PC-3 (cell line): ENCODE measurements at regions not wholly inside any gene's neighbourhood (a gene's known extent, or its start where the extent isn't known, plus 50 kb on each side); places are given as distances from the start of the nearest gene placed in this dataset.

Experiments
- ATAC-seq: fragments of 200-7000 bp; cut with Tn5 transposase; 2 replicates; pipeline ENCODE4 v1.9.1; 2020; ENCODE audit warnings: mild to moderate bottlenecking, moderate library complexity
- BruUV-seq: library from RNA; stranded (reverse); fragments of 400-500 nt; replicated peaks from 2 replicates; lab custom pipeline; 2021; lab: Mats Ljungman, UMichigan
- CTCF ChIA-PET: fragments of 300-600 bp; sonication (Branson Sonifier 250); formaldehyde crosslinking; loops from one replicate; lab custom pipeline; 2022; ENCODE audit warnings: antibody characterized with exemption; lab: Charles Lee
- POLR2A ChIA-PET: fragments of 300-600 bp; sonication (Branson Sonifier 250); formaldehyde crosslinking; loops from one replicate; lab custom pipeline; 2022; ENCODE audit warnings: antibody characterized with exemption; ENCODE audit not compliant: unreplicated experiment; lab: Charles Lee
- DNase-seq: peaks from one replicate; pipeline ENCODE4 v3.0.0-alpha.2; 2015
- H2AFZ ChIP-seq: fragments of 300-600 bp; sonication (generic); 2 replicates; pipeline ENCODE4 v1.6.0; 2016; ENCODE audit warnings: antibody characterized with exemption, low read length
- H3F3A ChIP-seq: fragments of 300-600 bp; sonication (generic); one replicate; pipeline ENCODE4 v1.6.0; 2017; ENCODE audit warnings: antibody characterized with exemption, low read length, control low read depth, mild to moderate bottlenecking; ENCODE audit not compliant: unreplicated experiment
- H3K27ac ChIP-seq: fragments of 300-600 bp; sonication (generic); 2 replicates; pipeline ENCODE4 v1.5.1; 2016; ENCODE audit warnings: mild to moderate bottlenecking, low read length
- H3K27me3 ChIP-seq: fragments of 300-600 bp; sonication (generic); 2 replicates; pipeline ENCODE4 v1.6.1; 2016; ENCODE audit warnings: low read length, mixed read lengths
- H3K36me3 ChIP-seq: fragments of 300-600 bp; sonication (generic); 2 replicates; pipeline ENCODE4 v1.6.1; 2016; ENCODE audit warnings: low read depth, mixed run types, low read length, mixed read lengths
- H3K4me1 ChIP-seq: fragments of 300-600 bp; sonication (generic); 2 replicates; pipeline ENCODE4 v1.5.1; 2016; ENCODE audit warnings: low read length; ENCODE audit not compliant: insufficient read depth
- H3K4me2 ChIP-seq: fragments of 300-600 bp; sonication (generic); 2 replicates; pipeline ENCODE4 v1.6.0; 2016; ENCODE audit warnings: low read length
- H3K4me3 ChIP-seq: fragments of 300-600 bp; sonication (generic); 2 replicates; pipeline ENCODE4 v1.5.1; 2016; ENCODE audit warnings: mild to moderate bottlenecking, low read length, mixed read lengths
- H3K79me2 ChIP-seq: fragments of 300-600 bp; sonication (generic); 2 replicates; pipeline ENCODE4 v1.6.1; 2017; ENCODE audit warnings: low read length, mixed read lengths
- H3K9ac ChIP-seq: fragments of 300-600 bp; sonication (generic); 2 replicates; pipeline ENCODE4 v1.6.0; 2016; ENCODE audit warnings: mild to moderate bottlenecking, low read length
- H3K9me2 ChIP-seq: fragments of 300-600 bp; sonication (generic); replicated peaks from 2 replicates; pipeline ENCODE4 v1.6.1; 2016; ENCODE audit warnings: mixed run types, low read length, mixed read lengths
- H3K9me3 ChIP-seq: fragments of 300-600 bp; sonication (generic); 2 replicates; pipeline ENCODE4 v1.6.1; 2016; ENCODE audit warnings: low read length, mixed read lengths
- H4K20me1 ChIP-seq: fragments of 300-600 bp; sonication (generic); 2 replicates; pipeline ENCODE4 v1.6.1; 2016; ENCODE audit warnings: low read length, mixed read lengths
- CTCF ChIP-seq: fragments of 300-600 bp; sonication (generic); conservative IDR thresholded peaks from 2 replicates; pipeline ENCODE4 v1.5.1; 2017; ENCODE audit warnings: antibody characterized with exemption, low read depth, mild to moderate bottlenecking, low read length
- EZH2 ChIP-seq: fragments of 300-600 bp; sonication (generic); IDR thresholded peaks from one replicate; pipeline ENCODE4 v1.6.1; 2017; ENCODE audit warnings: antibody characterized with exemption, mild to moderate bottlenecking, low read length; ENCODE audit not compliant: unreplicated experiment
- EZH2phosphoT487 ChIP-seq: fragments of 300-600 bp; sonication (generic); IDR thresholded peaks from 2 replicates; pipeline ENCODE4 v1.6.1; 2018; ENCODE audit warnings: mild to moderate bottlenecking, antibody characterized with exemption, low read length, borderline replicate concordance
- intact Hi-C: fragments of 100-400 bp; cut with micrococcal nuclease; formaldehyde crosslinking; loops from 2 replicates; pipeline ENCODE4 v1.9.0; 2023

DNA sequence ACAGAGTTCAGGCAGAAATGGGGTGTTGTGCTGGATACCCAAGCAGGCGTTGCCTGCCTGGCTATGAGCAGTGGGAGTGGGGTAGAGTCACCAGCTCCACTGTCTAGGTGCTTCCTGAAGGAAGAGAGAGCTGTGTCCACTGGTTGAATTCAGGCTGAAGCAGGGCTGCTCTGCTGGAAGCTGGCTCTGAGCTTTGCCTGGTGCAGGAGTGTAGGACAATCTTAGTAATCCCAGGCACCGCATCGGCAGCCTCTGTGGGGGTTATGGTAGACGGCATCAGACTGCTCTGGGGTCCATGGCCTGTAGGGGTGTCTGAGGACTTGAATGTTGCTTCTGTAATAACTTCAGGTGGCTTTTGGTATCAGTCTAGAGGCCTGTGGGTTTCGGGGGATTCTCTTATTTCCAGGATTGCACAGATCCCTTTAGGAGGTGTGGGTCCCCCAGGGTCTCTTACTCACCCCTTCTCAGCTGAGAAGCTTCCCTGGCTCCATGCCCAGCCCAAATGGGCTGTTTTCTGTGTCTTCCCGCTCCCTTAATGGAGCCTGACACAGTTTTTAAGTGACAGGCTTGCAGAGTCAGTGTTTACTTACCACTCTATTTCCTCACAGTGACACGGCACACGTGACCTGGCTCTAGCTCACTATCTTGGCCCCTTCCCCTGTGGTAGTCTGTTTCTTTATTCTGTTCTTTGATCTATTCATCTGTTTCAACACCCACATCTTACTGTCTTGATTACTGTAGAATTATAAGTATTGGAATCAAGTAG lies 644.3 kb downstream of the CBLN2 start:
- intact Hi-C loops, result no loop called here
- TF ChIP-seq CTCF, result no peak
- TF ChIP-seq EZH2, result no peak
- no peak for TF ChIP-seq EZH2phosphoT487
- no peak overlapping the region for H3K9ac ChIP-seq
- ChIA-PET CTCF (no interaction called here), POLR2A (no interaction called here)
- no peak for ATAC-seq
- no peak overlapping the region for H3K27ac ChIP-seq
- H2AFZ ChIP-seq, result no peak overlapping the region
- no peak for DNase-seq
- no peaks in the 10 kb centered on the region for H3F3A ChIP-seq
- no peaks in the 10 kb centered on the region for H3K79me2 ChIP-seq
- no peak overlapping the region for H3K4me2 ChIP-seq
- no peaks in the 10 kb centered on the region for H3K9me2 ChIP-seq
- no peaks in the 10 kb centered on the region for H3K9me3 ChIP-seq
- H3K4me3 ChIP-seq, result no peak overlapping the region
- no TSS peak for BruUV-seq
- H3K27me3 ChIP-seq, result no peaks in the 10 kb centered on the region
- H3K4me1 ChIP-seq, result no peaks in the 10 kb centered on the region
- no peaks in the 10 kb centered on the region for H3K36me3 ChIP-seq
- no peaks in the 10 kb centered on the region for H4K20me1 ChIP-seq

DNA sequence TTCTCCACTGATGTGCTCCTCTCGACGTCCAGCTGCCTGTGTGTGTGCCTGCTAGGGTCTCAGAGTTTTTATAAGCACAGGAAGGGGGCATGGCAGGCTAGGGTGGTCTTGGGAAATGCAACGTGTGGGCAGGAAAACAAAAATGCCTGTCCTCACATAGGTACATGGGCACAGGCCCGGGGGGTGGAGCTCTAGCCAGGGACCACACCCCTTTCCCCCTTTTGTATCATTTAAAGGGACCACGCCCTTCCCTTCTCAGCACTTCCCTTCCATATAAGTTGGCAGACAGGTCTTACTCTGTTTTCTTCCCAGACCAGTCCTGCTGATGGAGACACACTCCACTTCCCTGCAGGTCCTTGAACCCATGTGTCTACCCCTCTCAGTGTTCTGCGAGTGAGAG lies 645.0 kb downstream of the CBLN2 start:
- POLR2A ChIA-PET, result no interaction called here
- Histone ChIP-seq H3K4me1 (no peaks in the 10 kb centered on the region), H3K4me3 (no peak overlapping the region), H3K4me2 (no peak overlapping the region), H3K9me3 (no peaks in the 10 kb centered on the region), H3K9me2 (no peaks in the 10 kb centered on the region), H4K20me1 (no peaks in the 10 kb centered on the region), H3K27me3 (no peaks in the 10 kb centered on the region), H3K9ac (no peak overlapping the region), H3K79me2 (no peaks in the 10 kb centered on the region), H3K27ac (no peak overlapping the region), H2AFZ (no peak overlapping the region), H3K36me3 (no peaks in the 10 kb centered on the region), H3F3A (no peaks in the 10 kb centered on the region)
- no peak for ATAC-seq
- intact Hi-C loops, result no loop called here
- BruUV-seq, result no TSS peak
- TF ChIP-seq EZH2phosphoT487 (no peak), EZH2 (no peak), CTCF (no peak)
- DNase-seq, result no peak
- CTCF ChIA-PET, result no interaction called here

- H3K79me2 ChIP-seq, result no peaks in the 10 kb centered on the region
- DNase-seq (no peak), ATAC-seq (peak; percentile 43; the same call in 1 of the 2 replicates)
- H3K9me2 ChIP-seq, result no peaks in the 10 kb centered on the region
- H3K4me1 ChIP-seq, result no peaks in the 10 kb centered on the region
- intact Hi-C loops, result loop anchor here (10.0 kb wide), 1 partner anchor 127 kb away; no protein-coding TSS in a partner anchor
- TF ChIP-seq EZH2, result no peak
- TF ChIP-seq CTCF, result no peak
- no peak for TF ChIP-seq EZH2phosphoT487
- no peak overlapping the region for H3K27ac ChIP-seq
- no peaks in the 10 kb centered on the region for H3K27me3 ChIP-seq
- no peaks in the 10 kb centered on the region for H3F3A ChIP-seq
- BruUV-seq, result no TSS peak
- H3K9me3 ChIP-seq, result no peaks in the 10 kb centered on the region
- no peaks in the 10 kb centered on the region for H4K20me1 ChIP-seq
- H3K4me3 ChIP-seq, result no peak overlapping the region
- no peak overlapping the region for H3K4me2 ChIP-seq
- ChIA-PET POLR2A (no interaction called here), CTCF (no interaction called here)
- no peaks in the 10 kb centered on the region for H3K36me3 ChIP-seq
- H3K9ac ChIP-seq, result no peak overlapping the region
- no peak overlapping the region for H2AFZ ChIP-seq
These were observed 656.6 kb downstream of the CBLN2 start for GRCh38 chr18:71887509-71887908.
